HG02678 (cell line): ENCODE measurements at regions not wholly inside any gene's neighbourhood (a gene's known extent, or its start where the extent isn't known, plus 50 kb on each side); places are given as distances from the start of the nearest gene placed in this dataset.

Experiments used
- ATAC-seq: cut with Tn5 transposase; IDR thresholded peaks from one replicate; pipeline ENCODE4 v1.9.1; 2021; ENCODE audit warnings: mild to moderate bottlenecking, moderate library complexity; ENCODE audit not compliant: unreplicated experiment

- ATAC-seq, result no peak
Observed at GRCh38 chr22:49215840-49216239, 611.8 kb downstream of the BRD1 start.

DNA sequence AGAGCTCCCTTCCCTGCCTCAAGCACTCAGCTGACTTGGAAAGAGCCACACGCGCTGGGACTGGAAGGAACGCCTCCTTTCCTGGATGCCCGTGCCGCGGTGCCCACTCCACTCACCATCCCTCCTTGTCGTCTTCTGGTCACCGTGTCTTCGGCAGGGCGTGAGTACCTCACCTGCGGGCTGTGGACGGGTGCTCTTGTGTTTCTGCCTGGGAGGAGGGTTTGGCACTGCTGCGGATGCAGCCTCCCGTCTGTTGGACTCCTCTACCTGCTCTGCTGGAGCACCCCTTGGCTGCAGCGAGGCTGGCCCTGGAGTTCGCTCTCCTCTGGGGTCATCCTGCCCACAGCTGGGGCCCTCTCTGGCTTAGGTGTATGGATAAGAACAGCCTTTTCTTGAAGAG, 612.7 kb downstream of the BRD1 start:
- no peak for ATAC-seq

GRCh38 chr22:49213731-49214352, 613.8 kb downstream of the BRD1 start:
- ATAC-seq, result no peak

- no peak for ATAC-seq
Observed at GRCh38 chr22:49212466-49212865, 615.2 kb downstream of the BRD1 start.

DNA sequence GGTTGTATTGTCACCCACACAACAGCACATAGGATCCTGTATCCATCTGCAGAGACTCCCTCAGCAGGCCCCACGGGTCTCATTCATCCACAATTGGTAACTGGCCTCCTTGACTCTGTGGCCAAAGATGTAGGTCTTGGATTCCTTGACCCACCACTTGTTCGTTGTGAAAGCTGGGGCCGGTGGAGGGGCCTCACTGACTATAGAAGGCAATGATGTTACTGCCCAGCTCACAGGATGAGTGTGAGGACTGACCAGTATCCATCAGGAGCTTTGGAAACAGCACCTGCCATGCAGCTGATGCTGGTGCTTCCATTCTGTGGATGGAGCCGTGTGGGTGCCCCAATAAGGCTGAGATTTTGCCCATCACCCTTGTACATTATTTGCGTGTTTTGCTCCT, 615.7 kb downstream of the BRD1 start:
- no peak for ATAC-seq

GRCh38 chr22:49211176-49211575, 616.5 kb downstream of the BRD1 start:
- ATAC-seq, result no peak

DNA sequence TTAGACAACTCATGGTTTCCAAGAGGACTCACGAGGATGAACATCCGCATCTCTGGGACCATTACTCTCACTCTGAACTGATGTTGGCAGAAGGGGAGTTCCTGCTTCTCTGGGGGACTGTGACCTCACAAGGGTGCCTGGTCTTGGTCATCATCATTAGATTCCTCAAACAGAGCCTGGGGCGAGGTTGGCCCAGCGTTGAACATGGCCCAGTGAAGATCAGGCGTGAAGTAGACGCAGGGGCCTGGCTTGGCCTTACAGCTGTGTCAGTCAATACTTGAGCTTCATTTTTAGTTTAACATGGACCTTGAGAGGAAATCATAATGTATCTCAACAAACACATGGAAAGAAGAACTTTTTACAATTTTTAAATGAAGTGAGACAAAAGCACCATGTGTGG, 617.1 kb downstream of the BRD1 start:
- ATAC-seq, result no peak

- ATAC-seq, result no peak
Observed at GRCh38 chr22:49209452-49210195, 618.0 kb downstream of the BRD1 start.

DNA sequence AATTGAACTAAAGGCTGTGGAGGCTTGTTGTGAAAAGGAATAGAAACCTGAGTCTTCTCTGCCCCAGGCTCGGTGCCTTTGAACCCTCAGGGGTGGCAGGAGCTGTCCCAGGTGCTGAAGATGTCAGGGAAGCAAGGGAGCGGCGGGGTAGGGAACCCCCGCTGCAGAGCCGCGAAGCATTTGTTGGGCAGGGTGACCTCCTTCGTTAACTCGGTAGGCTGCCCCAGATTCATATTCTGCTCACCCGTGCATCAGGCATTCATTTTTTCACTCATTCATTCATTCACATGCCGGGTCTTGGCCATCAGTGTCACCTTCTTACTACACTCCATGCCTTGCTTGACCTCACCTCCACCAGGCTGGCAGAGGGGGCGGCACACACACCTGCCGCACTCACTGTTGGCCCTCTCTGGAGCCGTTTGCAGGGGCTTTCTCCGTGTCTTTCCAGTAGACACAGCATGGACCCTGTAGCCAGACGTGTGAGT, 618.9 kb downstream of the BRD1 start:
- ATAC-seq, result no peak

DNA sequence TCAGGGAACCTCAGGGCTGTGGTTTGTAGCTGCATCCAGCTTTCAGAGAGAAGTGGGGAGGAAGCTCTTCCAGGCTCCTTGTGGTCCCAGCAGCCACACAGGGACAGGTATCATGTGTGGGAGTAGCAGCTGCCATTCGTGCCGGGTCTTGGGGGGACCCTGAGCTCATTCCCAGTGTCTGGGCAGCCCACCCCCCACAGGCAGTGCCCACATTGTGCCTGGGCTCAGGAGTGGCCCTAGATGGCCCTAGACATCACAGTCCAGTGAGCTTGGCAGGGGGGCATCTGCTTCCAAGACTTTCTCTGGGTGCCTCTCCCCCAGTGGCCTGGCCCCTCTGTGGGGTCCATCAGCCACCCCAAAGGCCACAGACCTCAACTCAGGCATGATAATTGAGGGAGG, 619.7 kb downstream of the BRD1 start:
- no peak for ATAC-seq

DNA sequence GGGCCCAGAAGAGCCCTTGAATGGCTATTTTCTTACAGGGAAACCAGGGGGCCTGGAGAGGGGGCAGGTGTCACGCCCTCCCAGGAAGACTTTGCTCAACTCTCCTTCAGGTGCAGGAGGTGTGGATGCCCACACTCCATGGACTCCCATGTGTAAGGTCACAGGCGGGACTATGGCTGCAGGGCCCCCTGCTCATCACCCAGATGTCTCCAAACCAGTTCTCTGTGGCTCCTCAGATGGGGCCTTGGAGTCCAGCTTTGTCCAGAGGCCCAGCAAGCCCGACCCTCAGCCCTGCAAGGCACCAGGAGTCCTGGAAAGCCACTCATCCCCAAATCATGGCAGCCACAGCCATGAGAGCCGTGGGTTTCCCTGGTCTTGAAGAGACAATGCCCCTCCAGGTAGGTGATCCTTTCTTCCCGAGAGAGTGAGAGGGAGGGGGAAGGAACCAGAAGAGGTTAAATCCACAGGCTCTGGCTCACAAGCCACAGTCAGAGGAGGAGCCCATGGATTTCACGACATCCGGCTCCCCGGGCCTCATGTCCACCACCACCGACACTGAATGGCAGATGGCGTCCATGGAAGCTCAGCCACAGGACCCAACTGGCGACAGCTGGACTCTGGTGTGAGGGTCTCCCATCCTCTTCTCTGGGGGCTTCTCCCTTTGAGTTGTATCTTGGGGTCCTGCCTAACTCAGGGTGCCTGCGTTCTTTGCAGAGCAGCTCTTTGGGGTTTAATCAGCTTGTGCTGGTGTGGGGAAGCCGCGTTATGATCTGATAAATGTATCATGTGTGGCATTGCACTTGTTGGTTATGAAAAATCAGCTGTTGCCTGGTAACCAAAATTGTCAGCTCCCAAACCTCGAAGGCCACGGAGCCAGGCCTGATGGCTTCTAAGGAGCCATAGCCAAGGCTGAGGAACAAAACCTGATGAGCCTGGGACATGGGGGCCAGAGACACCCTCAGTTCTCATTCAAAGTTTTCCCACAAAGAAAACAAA, 620.4 kb downstream of the BRD1 start:
- no peak for ATAC-seq

DNA sequence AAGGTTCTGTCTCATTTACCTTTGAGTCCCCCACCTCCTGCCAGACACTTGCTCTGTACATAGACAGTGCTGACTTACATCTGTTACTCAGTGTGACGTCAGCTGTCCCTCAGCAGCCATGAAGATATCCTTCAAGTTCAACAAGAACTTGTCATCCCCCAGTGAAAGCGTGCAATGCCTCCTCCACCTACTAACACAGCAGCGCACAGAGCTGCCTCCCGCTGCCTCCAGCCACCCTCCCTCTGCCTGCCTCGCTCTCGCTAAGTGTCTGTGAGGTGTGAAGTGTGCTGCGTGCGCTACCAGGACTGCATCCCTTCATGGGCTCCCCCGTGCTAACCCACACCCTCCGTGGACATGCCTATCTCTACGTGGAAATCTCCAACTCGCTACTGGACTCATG, 621.4 kb downstream of the BRD1 start:
- ATAC-seq, result no peak

DNA sequence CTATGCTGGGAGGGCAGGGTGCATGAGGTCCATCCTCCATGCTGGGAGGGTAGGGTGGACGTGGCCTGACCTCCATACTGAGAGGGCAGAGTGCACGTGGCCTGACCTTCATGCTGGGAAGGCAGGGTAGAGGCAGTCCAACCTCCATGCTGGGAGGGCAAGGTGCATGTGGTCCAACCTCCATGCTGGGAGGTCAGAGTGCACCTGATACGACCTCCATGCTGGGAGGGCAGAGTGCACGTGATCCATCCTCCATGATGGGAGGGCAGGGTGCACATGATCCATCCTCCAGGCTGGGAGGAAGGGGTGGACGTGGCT, 622.2 kb downstream of the BRD1 start:
- ATAC-seq, result no peak

DNA sequence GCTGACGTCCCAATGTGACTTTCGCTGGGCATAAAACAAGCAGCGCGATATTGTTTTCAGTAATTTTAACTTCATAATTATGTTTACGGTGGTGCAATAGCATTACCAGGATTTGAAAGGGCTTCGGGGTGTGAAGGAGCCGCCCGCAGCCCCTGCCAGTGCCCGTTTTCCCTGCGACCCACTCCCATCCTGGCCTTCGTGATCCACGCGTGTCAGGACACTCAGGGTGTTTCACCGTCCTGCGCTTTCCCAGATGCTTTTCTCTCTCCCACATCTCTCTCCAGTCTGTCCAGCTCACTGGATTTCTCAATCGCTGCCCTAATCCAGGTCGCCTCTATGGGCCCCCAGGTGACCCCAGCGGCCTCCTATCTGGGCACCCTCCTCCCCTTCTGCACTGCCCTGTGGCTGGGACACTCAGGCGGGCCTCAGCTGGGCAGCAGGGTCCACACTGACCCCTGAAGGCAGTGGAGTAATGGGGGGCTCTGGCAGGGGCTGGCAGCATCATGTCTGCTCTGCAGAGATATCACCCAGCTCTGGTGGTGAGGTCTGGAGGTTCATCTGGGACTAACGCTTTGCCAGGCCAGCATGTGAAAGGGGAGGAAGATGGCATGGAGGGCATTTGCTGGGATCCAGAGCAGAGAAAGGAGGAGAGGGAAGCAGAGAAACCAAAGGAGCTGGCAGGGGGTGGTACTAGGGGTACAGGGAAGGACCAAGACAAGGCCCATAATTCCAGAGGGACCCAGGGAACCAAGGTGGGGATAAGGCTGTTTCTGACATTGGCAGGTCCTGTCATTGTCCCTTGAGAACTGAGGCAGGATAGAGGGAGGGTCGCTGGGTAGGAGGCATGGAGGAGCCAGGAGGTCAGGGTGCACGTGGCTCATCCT, 622.8 kb downstream of the BRD1 start:
- ATAC-seq, result no peak

- ATAC-seq, result no peak
Observed at GRCh38 chr22:49203859-49204598, 623.6 kb downstream of the BRD1 start.

- no peak for ATAC-seq
Observed at GRCh38 chr22:49203091-49203858, 624.4 kb downstream of the BRD1 start.

DNA sequence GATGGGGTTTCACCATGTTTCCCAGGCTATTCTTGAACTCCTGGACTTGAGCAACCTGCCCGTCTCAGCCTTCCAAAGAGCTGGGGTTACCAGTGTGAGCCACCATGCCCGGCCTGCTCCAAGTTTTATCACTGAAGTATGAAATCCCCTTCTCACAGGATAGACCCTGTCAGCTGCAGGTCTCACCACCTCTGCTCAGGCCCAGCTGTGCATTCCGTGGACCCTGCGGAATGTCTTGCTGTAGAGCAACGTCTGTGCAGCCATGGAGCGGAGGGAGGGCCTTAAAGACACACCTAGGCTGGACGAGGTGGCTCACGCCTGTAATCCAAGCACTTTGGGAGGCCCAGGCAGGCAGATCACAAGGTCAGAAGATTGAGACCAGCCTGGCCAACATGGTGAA, 625.4 kb downstream of the BRD1 start:
- ATAC-seq, result no peak

- no peak for ATAC-seq
Observed at GRCh38 chr22:49201046-49201970, 626.4 kb downstream of the BRD1 start.
